Mucosa of rectum (tissue), 2 donors: ENCODE measurements at regions not wholly inside any gene's neighbourhood (a gene's known extent, or its start where the extent isn't known, plus 50 kb on each side); places are given as distances from the start of the nearest gene placed in this dataset.

Experiments used
- H3K27ac ChIP-seq, 2 donors: one replicate each; pipeline ENCODE4 v1.7.0; 2013; ENCODE audit warnings: inconsistent platforms in 2 of 2, low read depth in 2 of 2, low read length in 2 of 2
- H3K27me3 ChIP-seq, 2 donors: one replicate each; pipeline ENCODE4 v1.7.0; 2013; ENCODE audit warnings: low read length in 2 of 2; ENCODE audit not compliant: control insufficient read depth in 2 of 2, insufficient read depth in 2 of 2
- H3K36me3 ChIP-seq, 2 donors: one replicate each; pipeline ENCODE4 v1.7.0; 2013; ENCODE audit warnings: low read length in 2 of 2; ENCODE audit not compliant: control insufficient read depth in 2 of 2, insufficient read depth in 2 of 2
- H3K4me1 ChIP-seq, 2 donors: one replicate each; pipeline ENCODE4 v1.7.0; 2013; ENCODE audit warnings: low read length in 2 of 2, mild to moderate bottlenecking in 1 of 2; ENCODE audit not compliant: control insufficient read depth in 2 of 2, insufficient read depth in 2 of 2
- H3K4me3 ChIP-seq, 2 donors: one replicate each; pipeline ENCODE4 v1.7.0; 2013; ENCODE audit warnings: low read length in 2 of 2
- H3K9ac ChIP-seq, 2 donors: one replicate each; pipeline ENCODE4 v1.7.0; 2013; ENCODE audit warnings: low read length in 2 of 2, low read depth in 1 of 2, mild to moderate bottlenecking in 1 of 2
- H3K9me3 ChIP-seq, 2 donors: one replicate each; pipeline ENCODE4 v1.7.0; 2013; ENCODE audit warnings: low read length in 2 of 2; ENCODE audit not compliant: control insufficient read depth in 2 of 2
- donor health status: healthy.
- donor health status: Normal muscosa, but diverticular disease.

GRCh38 chr21:28253961-28254360, 738.7 kb downstream of the LTN1 start:
- Histone ChIP-seq H3K4me1 (no peaks in the 10 kb centered on the region), H3K4me3 (no peak overlapping the region), H3K27ac (no peak overlapping the region)

GRCh38 chr21:28253338-28253737, 739.3 kb downstream of the LTN1 start:
- H3K36me3 ChIP-seq: no peaks in the 10 kb centered on the region
- no peaks in the 10 kb centered on the region for H3K27me3 ChIP-seq
- H3K9ac ChIP-seq: no peak overlapping the region
- H3K9me3 ChIP-seq: no peaks in the 10 kb centered on the region
- H3K27ac ChIP-seq: no peak overlapping the region
- no peaks in the 10 kb centered on the region for H3K4me1 ChIP-seq
- H3K4me3 ChIP-seq: no peak overlapping the region

More at GRCh38 chr21:28253961-28254360, 738.7 kb downstream of the LTN1 start:
- Histone ChIP-seq H3K9me3 (no peaks in the 10 kb centered on the region), H3K27me3 (no peaks in the 10 kb centered on the region), H3K36me3 (no peaks in the 10 kb centered on the region), H3K9ac (no peak overlapping the region)

GRCh38 chr21:28252928-28253327, 739.7 kb downstream of the LTN1 start:
- Histone ChIP-seq H3K27ac (no peak overlapping the region), H3K9ac (no peak overlapping the region), H3K4me3 (no peak overlapping the region), H3K36me3 (no peaks in the 10 kb centered on the region), H3K9me3 (no peaks in the 10 kb centered on the region), H3K4me1 (no peaks in the 10 kb centered on the region), H3K27me3 (no peaks in the 10 kb centered on the region)

GRCh38 chr21:28250946-28251345, 741.7 kb downstream of the LTN1 start:
- Histone ChIP-seq H3K27ac (no peak overlapping the region), H3K4me1 (no peaks in the 10 kb centered on the region), H3K27me3 (no peaks in the 10 kb centered on the region), H3K4me3 (no peak overlapping the region), H3K9me3 (no peaks in the 10 kb centered on the region), H3K9ac (no peak overlapping the region), H3K36me3 (no peaks in the 10 kb centered on the region)

- H3K9me3 ChIP-seq: no peaks in the 10 kb centered on the region
- no peaks in the 10 kb centered on the region for H3K27me3 ChIP-seq
- no peak overlapping the region for H3K27ac ChIP-seq
- no peak overlapping the region for H3K9ac ChIP-seq
- no peak overlapping the region for H3K4me3 ChIP-seq
- no peaks in the 10 kb centered on the region for H3K36me3 ChIP-seq
- no peaks in the 10 kb centered on the region for H3K4me1 ChIP-seq
Measured at GRCh38 chr21:28247454-28248020, 745.1 kb downstream of the LTN1 start.

GRCh38 chr21:28240586-28240985, 752.1 kb downstream of the LTN1 start:
- Histone ChIP-seq H3K27ac (no peak overlapping the region), H3K27me3 (no peaks in the 10 kb centered on the region), H3K36me3 (no peaks in the 10 kb centered on the region), H3K9me3 (no peaks in the 10 kb centered on the region), H3K9ac (no peak overlapping the region), H3K4me1 (no peaks in the 10 kb centered on the region), H3K4me3 (no peak overlapping the region)

- no peak overlapping the region for H3K27ac ChIP-seq
Measured at GRCh38 chr21:28239340-28239739, 753.3 kb downstream of the LTN1 start.

GRCh38 chr21:28237661-28238060, 755.0 kb downstream of the LTN1 start:
- H3K4me3 ChIP-seq: no peak overlapping the region
- no peaks in the 10 kb centered on the region for H3K36me3 ChIP-seq
- no peaks in the 10 kb centered on the region for H3K4me1 ChIP-seq
- H3K27ac ChIP-seq: no peak overlapping the region
- no peak overlapping the region for H3K9ac ChIP-seq
- H3K9me3 ChIP-seq: no peaks in the 10 kb centered on the region
- H3K27me3 ChIP-seq: no peaks in the 10 kb centered on the region

More at GRCh38 chr21:28239340-28239739, 753.3 kb downstream of the LTN1 start:
- H3K27me3 ChIP-seq: no peaks in the 10 kb centered on the region
- H3K4me3 ChIP-seq: no peak overlapping the region
- no peaks in the 10 kb centered on the region for H3K36me3 ChIP-seq
- no peaks in the 10 kb centered on the region for H3K4me1 ChIP-seq
- no peak overlapping the region for H3K9ac ChIP-seq
- H3K9me3 ChIP-seq: no peaks in the 10 kb centered on the region

GRCh38 chr21:28235169-28235895, 757.3 kb downstream of the LTN1 start:
- H3K9ac ChIP-seq: no peak overlapping the region
- no peak overlapping the region for H3K4me3 ChIP-seq
- H3K27ac ChIP-seq: no peak overlapping the region
- no peaks in the 10 kb centered on the region for H3K27me3 ChIP-seq
- H3K9me3 ChIP-seq: no peaks in the 10 kb centered on the region
- H3K36me3 ChIP-seq: no peaks in the 10 kb centered on the region
- no peaks in the 10 kb centered on the region for H3K4me1 ChIP-seq

GRCh38 chr21:28234326-28234725, 758.4 kb downstream of the LTN1 start:
- no peak overlapping the region for H3K27ac ChIP-seq
- H3K27me3 ChIP-seq: no peaks in the 10 kb centered on the region
- no peaks in the 10 kb centered on the region for H3K9me3 ChIP-seq
- no peaks in the 10 kb centered on the region for H3K4me1 ChIP-seq
- no peaks in the 10 kb centered on the region for H3K36me3 ChIP-seq
- H3K9ac ChIP-seq: no peak overlapping the region
- no peak overlapping the region for H3K4me3 ChIP-seq
